ENCODE measurements at regions not wholly inside any gene's neighbourhood (a gene's known extent, or its start where the extent isn't known, plus 50 kb on each side); places are given as distances from the start of the nearest gene placed in this dataset.

GRCh38 chr2:228786901-228787300, 484.2 kb downstream of the PID1 start:
- no peak overlapping the region for H3K4me3 ChIP-seq (replicated peaks; ENCODE audit: insufficient read depth, low read length)
- no peak overlapping the region for H3K27ac ChIP-seq (replicated peaks)
- DNase-seq (ENCODE audit: low read depth in 1 of 2, low spot score in 1 of 2), result no peak
- H3K27me3 ChIP-seq (ENCODE audit: insufficient read depth, poor library complexity, severe bottlenecking), result no peaks in the 10 kb centered on the region
- TF ChIP-seq CTCF (IDR thresholded peaks at IDR 0.05; ENCODE audit: insufficient read depth, low read length), result no peak
- no peak for TF ChIP-seq GABPA (IDR thresholded peaks at IDR 0.05; ENCODE audit: low read depth)
- no peak for TF ChIP-seq REST (IDR thresholded peaks at IDR 0.05; ENCODE audit: insufficient replicate concordance, low read depth)
- no peak for TF ChIP-seq SPI1 (IDR thresholded peaks at IDR 0.05; ENCODE audit: borderline replicate concordance, low read depth)

GRCh38 chr2:228782281-228782680, 488.8 kb downstream of the PID1 start:
- DNase-seq (ENCODE audit: low read depth in 1 of 2, low spot score in 1 of 2), result no peak
- Histone ChIP-seq H3K4me3 (replicated peaks; ENCODE audit: insufficient read depth, low read length) (no peak overlapping the region), H3K27ac (replicated peaks) (no peak overlapping the region), H3K27me3 (ENCODE audit: insufficient read depth, poor library complexity, severe bottlenecking) (no peaks in the 10 kb centered on the region)
- TF ChIP-seq GABPA (IDR thresholded peaks at IDR 0.05; ENCODE audit: low read depth), result no peak
- TF ChIP-seq SPI1 (IDR thresholded peaks at IDR 0.05; ENCODE audit: borderline replicate concordance, low read depth), result no peak
- no peak for TF ChIP-seq POLR2AphosphoS5 (IDR thresholded peaks at IDR 0.05; ENCODE audit: low read depth)
- TF ChIP-seq REST (IDR thresholded peaks at IDR 0.05; ENCODE audit: insufficient replicate concordance, low read depth), result no peak
- TF ChIP-seq CTCF (IDR thresholded peaks at IDR 0.05; ENCODE audit: insufficient read depth, low read length), result no peak

- no peak overlapping the region for H3K4me3 ChIP-seq (replicated peaks; ENCODE audit: insufficient read depth, low read length)
- H3K27me3 ChIP-seq (ENCODE audit: insufficient read depth, poor library complexity, severe bottlenecking), result no peaks in the 10 kb centered on the region
- TF ChIP-seq CTCF (IDR thresholded peaks at IDR 0.05; ENCODE audit: insufficient read depth, low read length) (no peak), GABPA (IDR thresholded peaks at IDR 0.05; ENCODE audit: low read depth) (no peak), POLR2AphosphoS5 (IDR thresholded peaks at IDR 0.05; ENCODE audit: low read depth) (no peak), REST (IDR thresholded peaks at IDR 0.05; ENCODE audit: insufficient replicate concordance, low read depth) (no peak), SPI1 (IDR thresholded peaks at IDR 0.05; ENCODE audit: borderline replicate concordance, low read depth) (no peak)
- H3K27ac ChIP-seq (replicated peaks), result no peak overlapping the region
- no peak for DNase-seq (ENCODE audit: low read depth in 1 of 2, low spot score in 1 of 2)
These were observed 493.2 kb downstream of the PID1 start for GRCh38 chr2:228777855-228778355.

Measured in HL-60 (cell line).